ENCODE measurements at regions not wholly inside any gene's neighbourhood (a gene's known extent, or its start where the extent isn't known, plus 50 kb on each side); places are given as distances from the start of the nearest gene placed in this dataset.

DNA sequence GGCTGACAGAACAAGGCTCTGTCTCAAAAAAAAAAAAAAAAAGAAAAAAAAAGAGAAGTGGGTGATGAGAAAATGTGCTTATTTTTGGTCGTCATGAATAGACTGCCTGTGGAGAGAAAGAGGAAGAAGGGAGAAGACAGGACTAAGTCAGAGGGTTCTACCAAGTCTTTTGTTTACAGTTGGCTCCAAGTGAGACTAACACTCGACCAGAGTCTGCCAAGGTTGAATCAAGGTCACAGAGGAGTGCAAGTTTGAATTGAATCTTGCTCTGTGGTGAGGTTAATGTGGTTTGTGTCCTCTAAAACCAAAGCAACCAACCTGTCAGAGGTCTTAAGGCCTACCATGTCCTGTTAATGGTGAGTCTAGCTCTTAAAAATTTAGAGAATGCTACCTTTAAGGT is 334.1 kb upstream of the GRM7 start:
- H3K36me3 ChIP-seq (ENCODE audit: control insufficient read depth, insufficient read depth, low read length) = no peaks in the 10 kb centered on the region
- H3K4me3 ChIP-seq (ENCODE audit: low read depth, low read length) = no peak overlapping the region
- TF ChIP-seq, protein P1, sequence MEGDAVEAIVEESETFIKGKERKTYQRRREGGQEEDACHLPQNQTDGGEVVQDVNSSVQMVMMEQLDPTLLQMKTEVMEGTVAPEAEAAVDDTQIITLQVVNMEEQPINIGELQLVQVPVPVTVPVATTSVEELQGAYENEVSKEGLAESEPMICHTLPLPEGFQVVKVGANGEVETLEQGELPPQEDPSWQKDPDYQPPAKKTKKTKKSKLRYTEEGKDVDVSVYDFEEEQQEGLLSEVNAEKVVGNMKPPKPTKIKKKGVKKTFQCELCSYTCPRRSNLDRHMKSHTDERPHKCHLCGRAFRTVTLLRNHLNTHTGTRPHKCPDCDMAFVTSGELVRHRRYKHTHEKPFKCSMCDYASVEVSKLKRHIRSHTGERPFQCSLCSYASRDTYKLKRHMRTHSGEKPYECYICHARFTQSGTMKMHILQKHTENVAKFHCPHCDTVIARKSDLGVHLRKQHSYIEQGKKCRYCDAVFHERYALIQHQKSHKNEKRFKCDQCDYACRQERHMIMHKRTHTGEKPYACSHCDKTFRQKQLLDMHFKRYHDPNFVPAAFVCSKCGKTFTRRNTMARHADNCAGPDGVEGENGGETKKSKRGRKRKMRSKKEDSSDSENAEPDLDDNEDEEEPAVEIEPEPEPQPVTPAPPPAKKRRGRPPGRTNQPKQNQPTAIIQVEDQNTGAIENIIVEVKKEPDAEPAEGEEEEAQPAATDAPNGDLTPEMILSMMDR (IDR thresholded peaks at IDR 0.05; ENCODE audit: insufficient read depth, low read depth, low read length) = no peak
- ChIA-PET CTCF (no interaction called here), POLR2A (no interaction called here)
- no peaks in the 10 kb centered on the region for H3K27me3 ChIP-seq (ENCODE audit: control insufficient read depth, insufficient read depth, low read length)
- DNase-seq (ENCODE audit: low read depth) = no peak

DNA sequence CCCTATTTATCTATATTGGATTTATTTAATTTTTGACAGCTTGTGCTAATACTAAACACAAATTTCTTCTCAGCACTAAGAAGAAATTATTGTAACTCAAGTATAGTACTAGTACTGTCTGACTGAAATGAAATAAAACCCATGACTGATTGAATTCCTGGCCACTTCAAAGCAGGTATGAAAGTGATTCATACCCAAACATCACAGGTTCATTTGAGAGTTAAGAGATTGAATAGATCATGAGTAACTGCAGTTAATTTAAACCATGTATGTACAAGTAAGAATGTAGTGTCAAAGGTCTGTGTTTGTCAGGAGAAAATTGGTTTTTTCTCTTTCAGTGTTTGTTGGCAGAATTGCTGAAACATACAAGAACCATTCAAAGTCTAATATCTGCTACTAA is 332.0 kb upstream of the GRM7 start:
- DNase-seq (ENCODE audit: low read depth) = no peak
- ChIA-PET POLR2A (no interaction called here), CTCF (no interaction called here)
- no peaks in the 10 kb centered on the region for H3K27me3 ChIP-seq (ENCODE audit: control insufficient read depth, insufficient read depth, low read length)
- H3K36me3 ChIP-seq (ENCODE audit: control insufficient read depth, insufficient read depth, low read length) = no peaks in the 10 kb centered on the region
- H3K4me3 ChIP-seq (ENCODE audit: low read depth, low read length) = no peak overlapping the region
- TF ChIP-seq, protein P1 (IDR thresholded peaks at IDR 0.05; ENCODE audit: insufficient read depth, low read depth, low read length) = no peak

DNA sequence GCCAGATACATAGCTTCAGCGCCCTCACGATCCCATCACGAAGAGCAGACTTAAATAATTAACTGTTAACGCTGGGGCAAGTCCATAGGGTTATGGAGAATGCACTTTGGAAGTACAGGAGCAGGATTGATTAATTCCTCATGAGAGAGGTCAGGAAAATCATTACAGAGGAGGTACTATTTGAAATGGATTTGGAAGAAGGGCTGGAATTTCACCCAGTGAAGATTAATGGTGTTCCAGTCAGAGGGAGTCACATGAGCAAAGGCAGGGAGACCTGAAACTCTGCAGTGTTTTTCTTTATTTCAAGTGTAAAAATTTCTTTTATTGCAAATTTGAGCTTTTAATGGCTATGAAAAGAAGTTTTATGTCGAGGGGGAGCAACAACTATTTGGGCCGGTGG is 329.8 kb upstream of the GRM7 start:
- ChIA-PET CTCF (no interaction called here), POLR2A (no interaction called here)
- H3K4me3 ChIP-seq (ENCODE audit: low read depth, low read length) = no peak overlapping the region
- H3K36me3 ChIP-seq (ENCODE audit: control insufficient read depth, insufficient read depth, low read length) = no peaks in the 10 kb centered on the region
- TF ChIP-seq, protein P1 (IDR thresholded peaks at IDR 0.05; ENCODE audit: insufficient read depth, low read depth, low read length) = no peak
- H3K27me3 ChIP-seq (ENCODE audit: control insufficient read depth, insufficient read depth, low read length) = no peaks in the 10 kb centered on the region
- no peak for DNase-seq (ENCODE audit: low read depth)

DNA sequence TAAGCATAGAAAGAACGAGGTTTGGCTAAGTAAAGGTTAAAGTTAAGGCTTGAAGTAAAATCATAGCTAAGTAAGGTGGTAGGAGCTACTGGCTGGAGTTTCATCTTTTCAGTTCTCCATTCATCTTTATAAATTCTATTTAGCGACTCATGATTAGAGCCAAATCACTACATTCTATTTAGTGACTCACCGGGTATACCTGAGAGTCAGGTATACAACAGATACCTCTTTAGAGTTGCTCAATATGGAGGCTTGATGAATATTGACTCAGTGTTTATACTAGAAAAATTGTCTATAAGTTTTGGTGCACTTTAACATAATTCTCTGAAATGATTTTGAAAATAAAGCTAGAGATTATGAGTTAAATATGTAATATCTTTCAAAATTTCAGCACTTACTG is 328.8 kb upstream of the GRM7 start:
- POLR2A ChIA-PET = no interaction called here
- TF ChIP-seq, protein P1 (IDR thresholded peaks at IDR 0.05; ENCODE audit: insufficient read depth, low read depth, low read length) = no peak
- DNase-seq (ENCODE audit: low read depth) = no peak
- CTCF ChIA-PET = interaction anchor here (0.6 kb wide), 1 partner anchor 106 kb away, joined by 4 read pairs; no protein-coding TSS in a partner anchor
- Histone ChIP-seq H3K27me3 (ENCODE audit: control insufficient read depth, insufficient read depth, low read length) (no peaks in the 10 kb centered on the region), H3K4me3 (ENCODE audit: low read depth, low read length) (no peak overlapping the region), H3K36me3 (ENCODE audit: control insufficient read depth, insufficient read depth, low read length) (no peaks in the 10 kb centered on the region)

DNA sequence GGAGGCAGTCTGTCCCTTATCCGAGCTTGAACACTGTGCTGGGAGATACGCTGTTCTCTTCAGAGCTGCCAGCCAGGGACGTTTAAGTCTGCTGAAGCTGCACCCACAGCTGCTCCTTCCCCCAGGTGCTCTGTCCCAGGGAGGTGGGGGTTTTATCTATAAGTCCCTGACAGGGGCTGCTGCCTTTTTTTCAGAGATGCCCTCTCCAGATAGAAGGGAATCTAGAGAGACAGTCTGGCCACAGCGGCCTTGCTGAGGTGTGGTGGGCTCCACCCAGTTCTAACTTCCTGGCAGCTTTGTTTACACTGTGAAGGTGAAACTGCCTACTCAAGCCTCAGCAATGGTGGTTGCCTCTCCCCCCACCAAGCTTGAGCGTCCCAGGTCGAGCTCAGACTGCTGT is 319.9 kb upstream of the GRM7 start:
- Histone ChIP-seq H3K36me3 (ENCODE audit: control insufficient read depth, insufficient read depth, low read length) (no peaks in the 10 kb centered on the region), H3K27me3 (ENCODE audit: control insufficient read depth, insufficient read depth, low read length) (no peaks in the 10 kb centered on the region), H3K4me3 (ENCODE audit: low read depth, low read length) (no peak overlapping the region)
- ChIA-PET CTCF (no interaction called here), POLR2A (no interaction called here)
- TF ChIP-seq, protein P1 (IDR thresholded peaks at IDR 0.05; ENCODE audit: insufficient read depth, low read depth, low read length) = no peak
- DNase-seq (ENCODE audit: low read depth) = no peak

Data from BJ (cell line).